H7 (cell line): ENCODE measurements at regions not wholly inside any gene's neighbourhood (a gene's known extent, or its start where the extent isn't known, plus 50 kb on each side); places are given as distances from the start of the nearest gene placed in this dataset.

ENCODE experiments used
- DNase-seq: peaks from one replicate; pipeline ENCODE4 v3.0.0; 2012
- H3K27me3 ChIP-seq: 2 replicates; pipeline ENCODE4 v1.6.0; 2011; ENCODE audit warnings: mild to moderate bottlenecking, low read length; ENCODE audit not compliant: control insufficient read depth, insufficient read depth
- H3K36me3 ChIP-seq: replicated peaks from 2 replicates; pipeline ENCODE4 v1.5.1; 2011; ENCODE audit warnings: low read length; ENCODE audit not compliant: control insufficient read depth, insufficient read depth
- H3K4me3 ChIP-seq: 2 replicates; pipeline ENCODE4 v1.5.1; 2011; ENCODE audit warnings: low read depth, mild to moderate bottlenecking, control low read depth, low read length, moderate library complexity; ENCODE audit not compliant: insufficient read depth

GRCh38 chr17:56074361-56074890 is 78.8 kb upstream of the ANKFN1 start:
- DNase-seq, result no peak
- Histone ChIP-seq H3K36me3 (no peaks in the 10 kb centered on the region), H3K4me3 (no peak overlapping the region), H3K27me3 (no peaks in the 10 kb centered on the region)

GRCh38 chr17:56076980-56077379 is 76.3 kb upstream of the ANKFN1 start:
- Histone ChIP-seq H3K27me3 (no peaks in the 10 kb centered on the region), H3K36me3 (no peaks in the 10 kb centered on the region), H3K4me3 (no peak overlapping the region)
- DNase-seq, result no peak

GRCh38 chr17:56083475-56083874 is 69.8 kb upstream of the ANKFN1 start:
- Histone ChIP-seq H3K4me3 (no peak overlapping the region), H3K27me3 (no peaks in the 10 kb centered on the region), H3K36me3 (no peaks in the 10 kb centered on the region)
- no peak for DNase-seq

GRCh38 chr17:56085576-56086267 is 67.6 kb upstream of the ANKFN1 start:
- H3K4me3 ChIP-seq, result no peak overlapping the region
- DNase-seq, result no peak
- H3K36me3 ChIP-seq, result no peaks in the 10 kb centered on the region
- H3K27me3 ChIP-seq, result no peaks in the 10 kb centered on the region

- no peak for DNase-seq
- H3K36me3 ChIP-seq, result no peaks in the 10 kb centered on the region
- no peak overlapping the region for H3K4me3 ChIP-seq
- H3K27me3 ChIP-seq, result no peaks in the 10 kb centered on the region
These were observed 66.1 kb upstream of the ANKFN1 start for GRCh38 chr17:56087199-56087598.

- Histone ChIP-seq H3K4me3 (no peak overlapping the region), H3K36me3 (no peaks in the 10 kb centered on the region), H3K27me3 (no peaks in the 10 kb centered on the region)
- no peak for DNase-seq
These were observed 57.1 kb upstream of the ANKFN1 start for GRCh38 chr17:56096026-56096810.

- H3K27me3 ChIP-seq, result no peaks in the 10 kb centered on the region
- DNase-seq, result no peak
- H3K4me3 ChIP-seq, result no peak overlapping the region
- no peaks in the 10 kb centered on the region for H3K36me3 ChIP-seq
These were observed 54.5 kb upstream of the ANKFN1 start for GRCh38 chr17:56098746-56099145.

GRCh38 chr17:56099649-56100048 is 53.6 kb upstream of the ANKFN1 start:
- Histone ChIP-seq H3K27me3 (no peaks in the 10 kb centered on the region), H3K4me3 (no peak overlapping the region), H3K36me3 (no peaks in the 10 kb centered on the region)
- no peak for DNase-seq
